ENCODE measurements at regions not wholly inside any gene's neighbourhood (a gene's known extent, or its start where the extent isn't known, plus 50 kb on each side); places are given as distances from the start of the nearest gene placed in this dataset.

GRCh38 chr18:52200406-52200805, 139.6 kb upstream of the DCC start:
- Histone ChIP-seq H3K36me3 (replicated peaks in 1 of 2; ENCODE audit: control insufficient read depth in 2 of 2, insufficient read depth in 2 of 2, low read length in 2 of 2) (no peaks in the 10 kb centered on the region), H3K27ac (replicated peaks; ENCODE audit: low read length) (no peak overlapping the region), H4K8ac (ENCODE audit: low read depth, low read length) (no peak overlapping the region), H3K4me2 (ENCODE audit: insufficient read depth, low read length, poor library complexity, severe bottlenecking) (no peak overlapping the region), H3K23ac (ENCODE audit: low read depth, low read length, poor library complexity) (no peak overlapping the region), H3K18ac (ENCODE audit: low read length) (no peak overlapping the region), H3K79me1 (ENCODE audit: low read depth, low read length) (no peaks in the 10 kb centered on the region), H3K14ac (ENCODE audit: low read length) (no peak overlapping the region), H2BK15ac (ENCODE audit: low read length) (no peak overlapping the region), H2AFZ (ENCODE audit: low read length) (no peak overlapping the region), H3K27me3 (ENCODE audit: control insufficient read depth in 3 of 3, insufficient read depth in 3 of 3, low read depth in 1 of 3, low read length in 3 of 3) (no peaks in the 10 kb centered on the region), H2BK120ac (ENCODE audit: low read depth, low read length) (no peak overlapping the region), H3K4me1 (ENCODE audit: control insufficient read depth in 2 of 2, insufficient read depth in 1 of 2, low read depth in 1 of 2, low read length in 2 of 2) (peaks cover 0 to 1% of the 10 kb centered on the region in 2 donors), H2BK12ac (ENCODE audit: low read length) (no peak overlapping the region), H4K91ac (ENCODE audit: low read depth, low read length, poor library complexity) (no peak overlapping the region), H3K4me3 (ENCODE audit: low read length in 2 of 2) (no peak overlapping the region), H2BK5ac (ENCODE audit: low read length) (no peak overlapping the region), H3K4ac (ENCODE audit: low read length) (no peak overlapping the region), H3K9ac (ENCODE audit: low read depth, low read length, poor library complexity) (no peak overlapping the region), H2AK5ac (ENCODE audit: low read depth, low read length) (no peak overlapping the region), H3K9me3 (replicated peaks in 1 of 2; ENCODE audit: control insufficient read depth in 2 of 2, insufficient read depth in 1 of 2, low read depth in 1 of 2, low read length in 2 of 2) (no peaks in the 10 kb centered on the region)
- WGBS, 2 donors (ENCODE audit: extremely low coverage in 2 of 2, insufficient read length in 2 of 2, insufficient replicate concordance in 1 of 2) = no CpG with 5 or more reads among the region's 1 CpG
- no peak for DNase-seq (ENCODE audit: low spot score)

GRCh38 chr18:52200921-52201663, 138.9 kb upstream of the DCC start:
- Histone ChIP-seq H2AFZ (ENCODE audit: low read length) (no peak overlapping the region), H3K18ac (ENCODE audit: low read length) (no peak overlapping the region), H4K8ac (ENCODE audit: low read depth, low read length) (no peak overlapping the region), H3K79me1 (ENCODE audit: low read depth, low read length) (no peaks in the 10 kb centered on the region), H2BK120ac (ENCODE audit: low read depth, low read length) (no peak overlapping the region), H2BK15ac (ENCODE audit: low read length) (no peak overlapping the region), H3K4me3 (ENCODE audit: low read length in 2 of 2) (no peak overlapping the region), H3K9me3 (replicated peaks in 1 of 2; ENCODE audit: control insufficient read depth in 2 of 2, insufficient read depth in 1 of 2, low read depth in 1 of 2, low read length in 2 of 2) (no peaks in the 10 kb centered on the region), H3K4me1 (ENCODE audit: control insufficient read depth in 2 of 2, insufficient read depth in 1 of 2, low read depth in 1 of 2, low read length in 2 of 2) (peaks cover 0 to 1% of the 10 kb centered on the region in 2 donors), H3K9ac (ENCODE audit: low read depth, low read length, poor library complexity) (no peak overlapping the region), H3K4ac (ENCODE audit: low read length) (no peak overlapping the region), H3K14ac (ENCODE audit: low read length) (no peak overlapping the region), H3K4me2 (ENCODE audit: insufficient read depth, low read length, poor library complexity, severe bottlenecking) (no peak overlapping the region), H3K27ac (replicated peaks; ENCODE audit: low read length) (no peak overlapping the region), H2BK12ac (ENCODE audit: low read length) (no peak overlapping the region), H3K27me3 (ENCODE audit: control insufficient read depth in 3 of 3, insufficient read depth in 3 of 3, low read depth in 1 of 3, low read length in 3 of 3) (no peaks in the 10 kb centered on the region), H2AK5ac (ENCODE audit: low read depth, low read length) (no peak overlapping the region), H3K23ac (ENCODE audit: low read depth, low read length, poor library complexity) (no peak overlapping the region), H3K36me3 (replicated peaks in 1 of 2; ENCODE audit: control insufficient read depth in 2 of 2, insufficient read depth in 2 of 2, low read length in 2 of 2) (no peaks in the 10 kb centered on the region), H2BK5ac (ENCODE audit: low read length) (no peak overlapping the region), H4K91ac (ENCODE audit: low read depth, low read length, poor library complexity) (no peak overlapping the region)
- WGBS, 2 donors (ENCODE audit: extremely low coverage in 2 of 2, insufficient read length in 2 of 2, insufficient replicate concordance in 1 of 2) = no CpG with 5 or more reads among the region's 11 CpGs
- no peak for DNase-seq (ENCODE audit: low spot score)

GRCh38 chr18:52208646-52209045, 131.4 kb upstream of the DCC start:
- Histone ChIP-seq H2AK5ac (ENCODE audit: low read depth, low read length) (no peak overlapping the region), H3K27ac (replicated peaks; ENCODE audit: low read length) (no peak overlapping the region), H3K9me3 (replicated peaks in 1 of 2; ENCODE audit: control insufficient read depth in 2 of 2, insufficient read depth in 1 of 2, low read depth in 1 of 2, low read length in 2 of 2) (no peaks in the 10 kb centered on the region), H4K91ac (ENCODE audit: low read depth, low read length, poor library complexity) (no peak overlapping the region), H4K8ac (ENCODE audit: low read depth, low read length) (no peak overlapping the region), H3K4ac (ENCODE audit: low read length) (no peak overlapping the region), H3K4me3 (ENCODE audit: low read length in 2 of 2) (peak overlapping the region in 1 of 2 donors; percentile 27), H2BK120ac (ENCODE audit: low read depth, low read length) (no peak overlapping the region), H3K23ac (ENCODE audit: low read depth, low read length, poor library complexity) (no peak overlapping the region), H2BK5ac (ENCODE audit: low read length) (no peak overlapping the region), H3K27me3 (ENCODE audit: control insufficient read depth in 3 of 3, insufficient read depth in 3 of 3, low read depth in 1 of 3, low read length in 3 of 3) (peaks cover 0 to 3% (median 0%) of the 10 kb centered on the region in 3 experiments), H2BK12ac (ENCODE audit: low read length) (no peak overlapping the region), H3K79me1 (ENCODE audit: low read depth, low read length) (no peaks in the 10 kb centered on the region), H2AFZ (ENCODE audit: low read length) (no peak overlapping the region), H3K14ac (ENCODE audit: low read length) (no peak overlapping the region), H3K36me3 (replicated peaks in 1 of 2; ENCODE audit: control insufficient read depth in 2 of 2, insufficient read depth in 2 of 2, low read length in 2 of 2) (no peaks in the 10 kb centered on the region), H3K18ac (ENCODE audit: low read length) (no peak overlapping the region), H3K4me1 (ENCODE audit: control insufficient read depth in 2 of 2, insufficient read depth in 1 of 2, low read depth in 1 of 2, low read length in 2 of 2) (peaks cover 0 to 4% of the 10 kb centered on the region in 2 donors), H3K4me2 (ENCODE audit: insufficient read depth, low read length, poor library complexity, severe bottlenecking) (no peak overlapping the region), H2BK15ac (ENCODE audit: low read length) (no peak overlapping the region), H3K9ac (ENCODE audit: low read depth, low read length, poor library complexity) (no peak overlapping the region)
- DNase-seq (ENCODE audit: low spot score) = no peak
- no CpG with 5 or more reads among the region's 3 CpGs for WGBS, 2 donors (ENCODE audit: extremely low coverage in 2 of 2, insufficient read length in 2 of 2, insufficient replicate concordance in 1 of 2)

GRCh38 chr18:52216109-52216508, 123.9 kb upstream of the DCC start:
- H2AFZ ChIP-seq (ENCODE audit: low read length) = no peak overlapping the region
- H2BK12ac ChIP-seq (ENCODE audit: low read length) = no peak overlapping the region
- no peak overlapping the region for H3K14ac ChIP-seq (ENCODE audit: low read length)
- no peak overlapping the region for H2BK120ac ChIP-seq (ENCODE audit: low read depth, low read length)
- H2BK15ac ChIP-seq (ENCODE audit: low read length) = no peak overlapping the region
- no peaks in the 10 kb centered on the region for H3K79me1 ChIP-seq (ENCODE audit: low read depth, low read length)
- H3K18ac ChIP-seq (ENCODE audit: low read length) = no peak overlapping the region
- H3K27ac ChIP-seq (replicated peaks; ENCODE audit: low read length) = no peak overlapping the region
- no peak overlapping the region for H4K91ac ChIP-seq (ENCODE audit: low read depth, low read length, poor library complexity)
- H2BK5ac ChIP-seq (ENCODE audit: low read length) = no peak overlapping the region
- H3K4me3 ChIP-seq (ENCODE audit: low read length in 2 of 2) = no peak overlapping the region
- no peak for DNase-seq (ENCODE audit: low spot score)
- H3K9me3 ChIP-seq (replicated peaks in 1 of 2; ENCODE audit: control insufficient read depth in 2 of 2, insufficient read depth in 1 of 2, low read depth in 1 of 2, low read length in 2 of 2) = no peaks in the 10 kb centered on the region
- no peak overlapping the region for H3K4ac ChIP-seq (ENCODE audit: low read length)
- no peaks in the 10 kb centered on the region for H3K4me1 ChIP-seq (ENCODE audit: control insufficient read depth in 2 of 2, insufficient read depth in 1 of 2, low read depth in 1 of 2, low read length in 2 of 2)
- no peak overlapping the region for H3K4me2 ChIP-seq (ENCODE audit: insufficient read depth, low read length, poor library complexity, severe bottlenecking)
- H3K9ac ChIP-seq (ENCODE audit: low read depth, low read length, poor library complexity) = no peak overlapping the region
- H4K8ac ChIP-seq (ENCODE audit: low read depth, low read length) = no peak overlapping the region
- H3K23ac ChIP-seq (ENCODE audit: low read depth, low read length, poor library complexity) = no peak overlapping the region
- no peak overlapping the region for H2AK5ac ChIP-seq (ENCODE audit: low read depth, low read length)
- no peaks in the 10 kb centered on the region for H3K27me3 ChIP-seq (ENCODE audit: control insufficient read depth in 3 of 3, insufficient read depth in 3 of 3, low read depth in 1 of 3, low read length in 3 of 3)
- H3K36me3 ChIP-seq (replicated peaks in 1 of 2; ENCODE audit: control insufficient read depth in 2 of 2, insufficient read depth in 2 of 2, low read length in 2 of 2) = no peaks in the 10 kb centered on the region
